Astrocyte of the spinal cord (primary cell): ENCODE measurements at regions not wholly inside any gene's neighbourhood (a gene's known extent, or its start where the extent isn't known, plus 50 kb on each side); places are given as distances from the start of the nearest gene placed in this dataset.

ENCODE experiments used
- DNase-seq: peaks from one replicate; pipeline ENCODE4 v3.0.0; 2011; ENCODE audit warnings: low read depth, low spot score
- H3K4me3 ChIP-seq: 2 replicates; pipeline ENCODE4 v1.5.1; 2011; ENCODE audit warnings: low read depth, mild to moderate bottlenecking, low read length, moderate library complexity
- in situ Hi-C: cut with HindIII; loops from 2 replicates; pipeline ENCODE4 v1.10.0; 2017; ENCODE audit warnings: low sequenced_read_pairs
- TF ChIP-seq, protein P1 (sequence below): IDR thresholded peaks from 2 replicates; pipeline ENCODE4 v1.5.1; 2012; ENCODE audit warnings: low read depth, mild to moderate bottlenecking, low read length, inconsistent platforms

- TF ChIP-seq, protein P1, sequence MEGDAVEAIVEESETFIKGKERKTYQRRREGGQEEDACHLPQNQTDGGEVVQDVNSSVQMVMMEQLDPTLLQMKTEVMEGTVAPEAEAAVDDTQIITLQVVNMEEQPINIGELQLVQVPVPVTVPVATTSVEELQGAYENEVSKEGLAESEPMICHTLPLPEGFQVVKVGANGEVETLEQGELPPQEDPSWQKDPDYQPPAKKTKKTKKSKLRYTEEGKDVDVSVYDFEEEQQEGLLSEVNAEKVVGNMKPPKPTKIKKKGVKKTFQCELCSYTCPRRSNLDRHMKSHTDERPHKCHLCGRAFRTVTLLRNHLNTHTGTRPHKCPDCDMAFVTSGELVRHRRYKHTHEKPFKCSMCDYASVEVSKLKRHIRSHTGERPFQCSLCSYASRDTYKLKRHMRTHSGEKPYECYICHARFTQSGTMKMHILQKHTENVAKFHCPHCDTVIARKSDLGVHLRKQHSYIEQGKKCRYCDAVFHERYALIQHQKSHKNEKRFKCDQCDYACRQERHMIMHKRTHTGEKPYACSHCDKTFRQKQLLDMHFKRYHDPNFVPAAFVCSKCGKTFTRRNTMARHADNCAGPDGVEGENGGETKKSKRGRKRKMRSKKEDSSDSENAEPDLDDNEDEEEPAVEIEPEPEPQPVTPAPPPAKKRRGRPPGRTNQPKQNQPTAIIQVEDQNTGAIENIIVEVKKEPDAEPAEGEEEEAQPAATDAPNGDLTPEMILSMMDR = no peak
- in situ Hi-C loops = no loop called here
- DNase-seq = peak; percentile 77
- H3K4me3 ChIP-seq = no peak overlapping the region
Observed at GRCh38 chr2:45119855-45120254, 110.6 kb upstream of the SIX2 start.

DNA sequence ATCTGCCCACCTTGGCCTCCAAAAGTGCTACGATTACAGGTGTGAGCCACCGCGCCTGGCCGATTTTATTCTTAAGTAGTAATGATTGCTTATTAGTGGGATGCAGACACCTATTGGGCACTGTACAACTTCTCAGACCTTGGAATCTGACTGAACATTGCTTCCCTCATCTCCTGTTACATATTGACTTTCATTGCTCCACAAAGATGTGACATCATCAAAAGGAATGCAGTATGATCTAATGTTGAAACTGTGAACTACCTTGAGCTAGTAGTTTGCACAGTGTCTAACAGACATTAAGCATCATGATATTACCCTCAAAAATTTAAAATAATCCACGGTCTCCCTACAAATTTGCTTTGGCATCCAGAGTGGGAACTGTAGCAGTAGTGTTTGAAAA lies 109.8 kb upstream of the SIX2 start:
- in situ Hi-C loops = no loop called here
- H3K4me3 ChIP-seq = no peak overlapping the region
- peak; percentile 72 for DNase-seq
- TF ChIP-seq, protein P1 = no peak

GRCh38 chr2:45117383-45117782 lies 108.1 kb upstream of the SIX2 start:
- no peak for DNase-seq
- H3K4me3 ChIP-seq = no peak overlapping the region
- TF ChIP-seq, protein P1 = no peak
- in situ Hi-C loops = no loop called here

DNA sequence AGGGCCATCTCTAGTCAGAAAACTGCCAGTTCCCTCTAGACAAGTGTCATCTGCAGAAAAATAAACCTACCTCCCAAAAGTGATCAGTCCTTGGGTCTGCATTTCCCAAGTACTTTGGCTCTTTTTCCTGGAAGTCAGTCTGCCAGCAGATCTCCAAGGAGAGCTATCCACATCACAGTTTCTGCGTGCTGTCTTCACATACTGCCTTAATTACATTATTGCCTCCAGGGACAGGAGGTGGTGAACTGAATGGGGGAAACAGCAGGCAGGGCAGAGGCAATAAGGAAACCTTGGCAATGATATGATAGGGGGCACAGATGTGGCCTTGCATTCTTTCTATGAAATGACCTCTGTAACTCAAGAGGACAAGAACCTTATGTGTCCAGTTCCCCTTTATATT lies 105.9 kb upstream of the SIX2 start:
- in situ Hi-C loops = no loop called here
- TF ChIP-seq, protein P1 = no peak
- no peak overlapping the region for H3K4me3 ChIP-seq
- DNase-seq = no peak

GRCh38 chr2:45114221-45114955 lies 105.1 kb upstream of the SIX2 start:
- no peak overlapping the region for H3K4me3 ChIP-seq
- no peak for DNase-seq
- in situ Hi-C loops = no loop called here
- TF ChIP-seq, protein P1 = no peak

DNA sequence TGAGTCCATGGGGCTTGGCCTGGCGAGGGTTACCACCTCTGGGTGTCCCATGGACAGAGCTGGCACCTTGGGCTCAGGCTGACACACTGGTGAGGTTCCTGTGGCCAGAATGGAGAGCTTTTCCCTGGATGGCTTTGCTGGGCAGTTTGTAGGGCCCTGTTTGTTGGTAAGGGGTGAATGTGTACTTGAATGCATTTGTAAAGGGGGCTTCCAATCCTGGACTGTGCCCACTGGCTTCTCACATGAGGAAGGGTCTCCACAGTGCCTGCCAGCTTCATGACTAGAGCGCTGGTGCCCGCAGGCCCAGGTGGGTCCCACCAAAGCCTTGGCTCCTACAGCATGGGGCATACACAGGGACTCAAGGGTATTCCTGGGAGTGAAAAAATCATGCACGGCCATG lies 103.5 kb upstream of the SIX2 start:
- H3K4me3 ChIP-seq = no peak overlapping the region
- no peak for DNase-seq
- TF ChIP-seq, protein P1 = no peak
- in situ Hi-C loops = no loop called here
